ENCODE measurements at regions not wholly inside any gene's neighbourhood (a gene's known extent, or its start where the extent isn't known, plus 50 kb on each side); places are given as distances from the start of the nearest gene placed in this dataset.

GRCh38 chr7:94324380-94325121, 70.1 kb upstream of the COL1A2 start:
- H2BK120ac ChIP-seq (replicated peaks; ENCODE audit: low read depth, low read length): no peak overlapping the region
- TF ChIP-seq TBP (IDR thresholded peaks at IDR 0.05; ENCODE audit: low read depth, low read length) (no peak), RFX5 (IDR thresholded peaks at IDR 0.05; ENCODE audit: borderline replicate concordance, low read depth, low read length) (no peak), EP300 (IDR thresholded peaks at IDR 0.05; ENCODE audit: borderline replicate concordance in 1 of 2, low read depth in 2 of 2, low read length in 2 of 2) (no peak)
- FAIRE-seq (no peak), DNase-seq (ENCODE audit: low read depth in 1 of 2, low spot score in 2 of 2) (no peak)
- no peaks in the 10 kb centered on the region for H3K23me2 ChIP-seq (ENCODE audit: low read depth, low read length)
- H3K4me3 ChIP-seq (ENCODE audit: extremely low read depth in 1 of 4, insufficient read depth in 2 of 4, low read depth in 3 of 4, low read length in 4 of 4): no peak overlapping the region
- POLR2A ChIA-PET (ENCODE audit: partially characterized antibody): no interaction called here
- no peak overlapping the region for H3K4me2 ChIP-seq (ENCODE audit: insufficient read depth in 1 of 2, low read depth in 2 of 2, low read length in 2 of 2)
- H2BK12ac ChIP-seq (ENCODE audit: low read depth, low read length): no peak overlapping the region
- H3K14ac ChIP-seq (ENCODE audit: insufficient read length): no peak overlapping the region
- no peak overlapping the region for H3K4ac ChIP-seq (replicated peaks; ENCODE audit: insufficient read length, low read depth, low read length)
- H3K79me1 ChIP-seq (ENCODE audit: low read depth, low read length): no peaks in the 10 kb centered on the region
- no peaks in the 10 kb centered on the region for H3K36me3 ChIP-seq (ENCODE audit: control insufficient read depth in 2 of 4, insufficient read depth in 4 of 4, low read length in 3 of 4)
- peaks cover 6 to 16% of the 10 kb centered on the region in 2 experiments; a peak in 3 of 4 replicates for H3K9me3 ChIP-seq (ENCODE audit: insufficient read depth in 2 of 2, low read depth in 1 of 2, low read length in 1 of 2)
- H2AK5ac ChIP-seq (ENCODE audit: low read depth, low read length): no peak overlapping the region
- 91% methylated on average over 2 of the region's 2 CpGs; no CpG with 5 or more reads in 1 of the 2 experiments for WGBS, 2 experiments (ENCODE audit: extremely low coverage in 1 of 2, insufficient coverage in 1 of 2, insufficient read length in 1 of 2, insufficient replicate concordance in 2 of 2, low coverage in 1 of 2, low lambda C conversion rate in 2 of 2, missing lambda C conversion rate in 1 of 2)
- H2AFZ ChIP-seq (ENCODE audit: low read length): no peak overlapping the region
- H3K27ac ChIP-seq (ENCODE audit: low read depth, low read length): no peak overlapping the region
- H2BK15ac ChIP-seq (ENCODE audit: low read length): no peak overlapping the region
- H4K91ac ChIP-seq (replicated peaks; ENCODE audit: insufficient read length, low read length): no peak overlapping the region
- H4K5ac ChIP-seq (ENCODE audit: insufficient read length, low read depth, low read length): no peak overlapping the region
- H3K9ac ChIP-seq (replicated peaks in 1 of 4; ENCODE audit: extremely low read depth in 1 of 4, low read depth in 3 of 4, low read length in 3 of 4): no peak overlapping the region
- H3K27me3 ChIP-seq (replicated peaks in 1 of 4; ENCODE audit: control insufficient read depth in 3 of 4, extremely low read depth in 1 of 4, insufficient read depth in 3 of 4, low read length in 3 of 4): no peaks in the 10 kb centered on the region
- CTCF ChIA-PET (ENCODE audit: partially characterized antibody): interaction anchor here (0.8 kb wide), 1 partner anchor 28 kb away, joined by 4 read pairs; no protein-coding TSS in a partner anchor
- H4K8ac ChIP-seq (ENCODE audit: extremely low read depth, insufficient read depth, low read length): no peak overlapping the region
- no peaks in the 10 kb centered on the region for H4K20me1 ChIP-seq (replicated peaks in 1 of 2; ENCODE audit: control insufficient read depth in 1 of 2, insufficient read depth in 2 of 2, low read length in 2 of 2)
- H2BK20ac ChIP-seq (ENCODE audit: low read length): no peak overlapping the region
- H3K23ac ChIP-seq (ENCODE audit: insufficient read length): no peak overlapping the region
- no peaks in the 10 kb centered on the region for H3K4me1 ChIP-seq (replicated peaks in 1 of 4; ENCODE audit: control insufficient read depth in 3 of 4, insufficient read depth in 4 of 4, low read length in 3 of 4)
- H3K18ac ChIP-seq (ENCODE audit: extremely low read depth, low read length): no peak overlapping the region
- H3K56ac ChIP-seq (replicated peaks; ENCODE audit: insufficient read length, low read depth, low read length): no peak overlapping the region
- H2BK5ac ChIP-seq (ENCODE audit: low read depth, low read length): no peak overlapping the region
- no peaks in the 10 kb centered on the region for H3K79me2 ChIP-seq (ENCODE audit: control insufficient read depth in 1 of 2, insufficient read depth in 2 of 2, low read length in 2 of 2)

Measured in H1 (cell line).